HepG2 (cell line): ENCODE measurements at regions not wholly inside any gene's neighbourhood (a gene's known extent, or its start where the extent isn't known, plus 50 kb on each side); places are given as distances from the start of the nearest gene placed in this dataset.

Experiments
- FOXO1 ChIP-seq: sonication (generic); formaldehyde crosslinking; IDR thresholded peaks from 2 replicates; pipeline ENCODE4 v1.4.0; 2020; ENCODE audit warnings: missing genetic modification reagents
- KLF6 ChIP-seq: IDR thresholded peaks from 2 replicates; pipeline ENCODE4 v1.8.0; 2016; ENCODE audit warnings: missing biosample characterization, missing genetic modification reagents
- TERF1 ChIP-seq: sonication (generic); formaldehyde crosslinking; IDR thresholded peaks from 2 replicates; pipeline ENCODE4 v1.8.0; 2022; ENCODE audit warnings: mild to moderate bottlenecking, missing genetic modification reagents, moderate library complexity
- ZFP62 ChIP-seq: sonication (generic); formaldehyde crosslinking; IDR thresholded peaks from 2 replicates; pipeline ENCODE4 v1.4.0; 2020; ENCODE audit warnings: missing genetic modification reagents
- ZNF362 ChIP-seq: sonication (generic); formaldehyde crosslinking; IDR thresholded peaks from 2 replicates; pipeline ENCODE4 v1.4.0; 2020; ENCODE audit warnings: missing genetic modification reagents, mild to moderate bottlenecking, borderline replicate concordance
- ZNF503 ChIP-seq: sonication (generic); formaldehyde crosslinking; IDR thresholded peaks from 2 replicates; pipeline ENCODE4 v1.4.0; 2020; ENCODE audit warnings: missing genetic modification reagents
- TF ChIP-seq, protein P1 (sequence below): sonication (generic); formaldehyde crosslinking; IDR thresholded peaks from 2 replicates; pipeline ENCODE4 v1.4.0; 2020; ENCODE audit warnings: missing genetic modification reagents, borderline replicate concordance
- TF ChIP-seq, protein P2 (sequence below): sonication (generic); formaldehyde crosslinking; conservative IDR thresholded peaks from 2 replicates; pipeline ENCODE4 v1.8.1; 2023; ENCODE audit warnings: missing genetic modification reagents

GRCh38 chr12:132397934-132398385, 68.6 kb upstream of the GALNT9 start (continued):
- TF ChIP-seq ZNF503 (no peak), ZNF362 (CRISPR knock-in tag) (no peak), KLF6 (CRISPR knock-in tag) (no peak), FOXO1 (CRISPR knock-in tag) (no peak), ZFP62 (CRISPR knock-in tag) (no peak), TERF1 (CRISPR knock-in tag) (no peak)
- TF ChIP-seq, protein P1, sequence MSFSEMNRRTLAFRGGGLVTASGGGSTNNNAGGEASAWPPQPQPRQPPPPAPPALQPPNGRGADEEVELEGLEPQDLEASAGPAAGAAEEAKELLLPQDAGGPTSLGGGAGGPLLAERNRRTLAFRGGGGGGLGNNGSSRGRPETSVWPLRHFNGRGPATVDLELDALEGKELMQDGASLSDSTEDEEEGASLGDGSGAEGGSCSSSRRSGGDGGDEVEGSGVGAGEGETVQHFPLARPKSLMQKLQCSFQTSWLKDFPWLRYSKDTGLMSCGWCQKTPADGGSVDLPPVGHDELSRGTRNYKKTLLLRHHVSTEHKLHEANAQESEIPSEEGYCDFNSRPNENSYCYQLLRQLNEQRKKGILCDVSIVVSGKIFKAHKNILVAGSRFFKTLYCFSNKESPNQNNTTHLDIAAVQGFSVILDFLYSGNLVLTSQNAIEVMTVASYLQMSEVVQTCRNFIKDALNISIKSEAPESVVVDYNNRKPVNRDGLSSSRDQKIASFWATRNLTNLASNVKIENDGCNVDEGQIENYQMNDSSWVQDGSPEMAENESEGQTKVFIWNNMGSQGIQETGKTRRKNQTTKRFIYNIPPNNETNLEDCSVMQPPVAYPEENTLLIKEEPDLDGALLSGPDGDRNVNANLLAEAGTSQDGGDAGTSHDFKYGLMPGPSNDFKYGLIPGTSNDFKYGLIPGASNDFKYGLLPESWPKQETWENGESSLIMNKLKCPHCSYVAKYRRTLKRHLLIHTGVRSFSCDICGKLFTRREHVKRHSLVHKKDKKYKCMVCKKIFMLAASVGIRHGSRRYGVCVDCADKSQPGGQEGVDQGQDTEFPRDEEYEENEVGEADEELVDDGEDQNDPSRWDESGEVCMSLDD (CRISPR knock-in tag), result no peak
- TF ChIP-seq, protein P2, sequence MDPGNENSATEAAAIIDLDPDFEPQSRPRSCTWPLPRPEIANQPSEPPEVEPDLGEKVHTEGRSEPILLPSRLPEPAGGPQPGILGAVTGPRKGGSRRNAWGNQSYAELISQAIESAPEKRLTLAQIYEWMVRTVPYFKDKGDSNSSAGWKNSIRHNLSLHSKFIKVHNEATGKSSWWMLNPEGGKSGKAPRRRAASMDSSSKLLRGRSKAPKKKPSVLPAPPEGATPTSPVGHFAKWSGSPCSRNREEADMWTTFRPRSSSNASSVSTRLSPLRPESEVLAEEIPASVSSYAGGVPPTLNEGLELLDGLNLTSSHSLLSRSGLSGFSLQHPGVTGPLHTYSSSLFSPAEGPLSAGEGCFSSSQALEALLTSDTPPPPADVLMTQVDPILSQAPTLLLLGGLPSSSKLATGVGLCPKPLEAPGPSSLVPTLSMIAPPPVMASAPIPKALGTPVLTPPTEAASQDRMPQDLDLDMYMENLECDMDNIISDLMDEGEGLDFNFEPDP (CRISPR knock-in tag), result no peak
